ENCODE measurements at regions not wholly inside any gene's neighbourhood (a gene's known extent, or its start where the extent isn't known, plus 50 kb on each side); places are given as distances from the start of the nearest gene placed in this dataset.

GRCh38 chr11:116093065-116093464 is 588.9 kb upstream of the CADM1 start:
- Histone ChIP-seq H3K14ac (ENCODE audit: low read length) (no peak overlapping the region), H3K9me3 (replicated peaks in 1 of 2; ENCODE audit: control insufficient read depth in 2 of 2, insufficient read depth in 1 of 2, low read depth in 1 of 2, low read length in 2 of 2) (no peaks in the 10 kb centered on the region), H3K27me3 (ENCODE audit: control insufficient read depth in 3 of 3, insufficient read depth in 3 of 3, low read depth in 1 of 3, low read length in 3 of 3) (peaks cover 0 to 3% (median 0%) of the 10 kb centered on the region in 3 experiments), H4K8ac (ENCODE audit: low read depth, low read length) (no peak overlapping the region), H2BK5ac (ENCODE audit: low read length) (no peak overlapping the region), H3K4me1 (ENCODE audit: control insufficient read depth in 2 of 2, insufficient read depth in 1 of 2, low read depth in 1 of 2, low read length in 2 of 2) (peaks cover 0 to 15% of the 10 kb centered on the region in 2 donors), H3K79me1 (ENCODE audit: low read depth, low read length) (no peaks in the 10 kb centered on the region), H3K36me3 (replicated peaks in 1 of 2; ENCODE audit: control insufficient read depth in 2 of 2, insufficient read depth in 2 of 2, low read length in 2 of 2) (no peaks in the 10 kb centered on the region), H3K4me2 (ENCODE audit: insufficient read depth, low read length, poor library complexity, severe bottlenecking) (no peak overlapping the region), H2BK120ac (ENCODE audit: low read depth, low read length) (no peak overlapping the region), H3K23ac (ENCODE audit: low read depth, low read length, poor library complexity) (no peak overlapping the region), H3K27ac (replicated peaks; ENCODE audit: low read length) (no peak overlapping the region), H4K91ac (ENCODE audit: low read depth, low read length, poor library complexity) (no peak overlapping the region), H3K9ac (ENCODE audit: low read depth, low read length, poor library complexity) (no peak overlapping the region), H3K18ac (ENCODE audit: low read length) (peak overlapping the region; percentile 29), H2BK15ac (ENCODE audit: low read length) (no peak overlapping the region), H2BK12ac (ENCODE audit: low read length) (no peak overlapping the region), H3K4me3 (ENCODE audit: low read length in 2 of 2) (no peak overlapping the region), H3K4ac (ENCODE audit: low read length) (no peak overlapping the region), H2AFZ (ENCODE audit: low read length) (no peak overlapping the region), H2AK5ac (ENCODE audit: low read depth, low read length) (no peak overlapping the region)
- no CpG with 5 or more reads among the region's 7 CpGs for WGBS, 2 donors (ENCODE audit: extremely low coverage in 2 of 2, insufficient read length in 2 of 2, insufficient replicate concordance in 1 of 2)
- no peak for DNase-seq (ENCODE audit: low spot score)

- H3K4me3 ChIP-seq (ENCODE audit: low read length in 2 of 2) = no peak overlapping the region
- H3K79me1 ChIP-seq (ENCODE audit: low read depth, low read length) = no peaks in the 10 kb centered on the region
- H3K9ac ChIP-seq (ENCODE audit: low read depth, low read length, poor library complexity) = no peak overlapping the region
- H2BK15ac ChIP-seq (ENCODE audit: low read length) = no peak overlapping the region
- no peak overlapping the region for H3K4me2 ChIP-seq (ENCODE audit: insufficient read depth, low read length, poor library complexity, severe bottlenecking)
- no peak overlapping the region for H4K8ac ChIP-seq (ENCODE audit: low read depth, low read length)
- no peak overlapping the region for H3K18ac ChIP-seq (ENCODE audit: low read length)
- WGBS, 2 donors (ENCODE audit: extremely low coverage in 2 of 2, insufficient read length in 2 of 2, insufficient replicate concordance in 1 of 2) = no CpG with 5 or more reads among the region's 1 CpG
- H3K14ac ChIP-seq (ENCODE audit: low read length) = no peak overlapping the region
- peaks cover 0 to 2% of the 10 kb centered on the region in 2 donors for H3K9me3 ChIP-seq (replicated peaks in 1 of 2; ENCODE audit: control insufficient read depth in 2 of 2, insufficient read depth in 1 of 2, low read depth in 1 of 2, low read length in 2 of 2)
- no peak overlapping the region for H2BK12ac ChIP-seq (ENCODE audit: low read length)
- no peak overlapping the region for H2AFZ ChIP-seq (ENCODE audit: low read length)
- H3K23ac ChIP-seq (ENCODE audit: low read depth, low read length, poor library complexity) = no peak overlapping the region
- H3K27me3 ChIP-seq (ENCODE audit: control insufficient read depth in 3 of 3, insufficient read depth in 3 of 3, low read depth in 1 of 3, low read length in 3 of 3) = no peaks in the 10 kb centered on the region
- no peak overlapping the region for H3K27ac ChIP-seq (replicated peaks; ENCODE audit: low read length)
- no peaks in the 10 kb centered on the region for H3K36me3 ChIP-seq (replicated peaks in 1 of 2; ENCODE audit: control insufficient read depth in 2 of 2, insufficient read depth in 2 of 2, low read length in 2 of 2)
- no peak overlapping the region for H2AK5ac ChIP-seq (ENCODE audit: low read depth, low read length)
- peaks cover 0 to 1% of the 10 kb centered on the region in 2 donors for H3K4me1 ChIP-seq (ENCODE audit: control insufficient read depth in 2 of 2, insufficient read depth in 1 of 2, low read depth in 1 of 2, low read length in 2 of 2)
- H2BK5ac ChIP-seq (ENCODE audit: low read length) = no peak overlapping the region
- no peak overlapping the region for H2BK120ac ChIP-seq (ENCODE audit: low read depth, low read length)
- H4K91ac ChIP-seq (ENCODE audit: low read depth, low read length, poor library complexity) = no peak overlapping the region
- no peak overlapping the region for H3K4ac ChIP-seq (ENCODE audit: low read length)
- DNase-seq (ENCODE audit: low spot score) = no peak
Measured at GRCh38 chr11:116086426-116086825, 582.2 kb upstream of the CADM1 start.

GRCh38 chr11:116085031-116085635 is 580.9 kb upstream of the CADM1 start:
- Histone ChIP-seq H3K9ac (ENCODE audit: low read depth, low read length, poor library complexity) (no peak overlapping the region), H4K91ac (ENCODE audit: low read depth, low read length, poor library complexity) (no peak overlapping the region), H2BK12ac (ENCODE audit: low read length) (no peak overlapping the region), H3K23ac (ENCODE audit: low read depth, low read length, poor library complexity) (no peak overlapping the region), H2BK15ac (ENCODE audit: low read length) (no peak overlapping the region), H2AK5ac (ENCODE audit: low read depth, low read length) (no peak overlapping the region), H3K9me3 (replicated peaks in 1 of 2; ENCODE audit: control insufficient read depth in 2 of 2, insufficient read depth in 1 of 2, low read depth in 1 of 2, low read length in 2 of 2) (peaks cover 0 to 2% of the 10 kb centered on the region in 2 donors), H3K36me3 (replicated peaks in 1 of 2; ENCODE audit: control insufficient read depth in 2 of 2, insufficient read depth in 2 of 2, low read length in 2 of 2) (no peaks in the 10 kb centered on the region), H3K18ac (ENCODE audit: low read length) (no peak overlapping the region), H3K27me3 (ENCODE audit: control insufficient read depth in 3 of 3, insufficient read depth in 3 of 3, low read depth in 1 of 3, low read length in 3 of 3) (no peaks in the 10 kb centered on the region), H2BK5ac (ENCODE audit: low read length) (no peak overlapping the region), H2AFZ (ENCODE audit: low read length) (no peak overlapping the region), H4K8ac (ENCODE audit: low read depth, low read length) (no peak overlapping the region), H3K4me2 (ENCODE audit: insufficient read depth, low read length, poor library complexity, severe bottlenecking) (no peak overlapping the region), H2BK120ac (ENCODE audit: low read depth, low read length) (no peak overlapping the region), H3K4ac (ENCODE audit: low read length) (no peak overlapping the region), H3K4me1 (ENCODE audit: control insufficient read depth in 2 of 2, insufficient read depth in 1 of 2, low read depth in 1 of 2, low read length in 2 of 2) (peaks cover 0 to 1% of the 10 kb centered on the region in 2 donors), H3K79me1 (ENCODE audit: low read depth, low read length) (no peaks in the 10 kb centered on the region), H3K14ac (ENCODE audit: low read length) (no peak overlapping the region), H3K4me3 (ENCODE audit: low read length in 2 of 2) (no peak overlapping the region), H3K27ac (replicated peaks; ENCODE audit: low read length) (no peak overlapping the region)
- DNase-seq (ENCODE audit: low spot score) = no peak
- WGBS, 2 donors (ENCODE audit: extremely low coverage in 2 of 2, insufficient read length in 2 of 2, insufficient replicate concordance in 1 of 2) = no CpG with 5 or more reads among the region's 7 CpGs

- no peak overlapping the region for H3K4me3 ChIP-seq (ENCODE audit: low read length in 2 of 2)
- H4K8ac ChIP-seq (ENCODE audit: low read depth, low read length) = no peak overlapping the region
- H3K4ac ChIP-seq (ENCODE audit: low read length) = no peak overlapping the region
- H3K9ac ChIP-seq (ENCODE audit: low read depth, low read length, poor library complexity) = no peak overlapping the region
- no peak overlapping the region for H3K18ac ChIP-seq (ENCODE audit: low read length)
- no peak overlapping the region for H3K23ac ChIP-seq (ENCODE audit: low read depth, low read length, poor library complexity)
- no peak for DNase-seq (ENCODE audit: low spot score)
- H3K9me3 ChIP-seq (replicated peaks in 1 of 2; ENCODE audit: control insufficient read depth in 2 of 2, insufficient read depth in 1 of 2, low read depth in 1 of 2, low read length in 2 of 2) = peaks cover 0 to 2% of the 10 kb centered on the region in 2 donors
- H3K79me1 ChIP-seq (ENCODE audit: low read depth, low read length) = no peaks in the 10 kb centered on the region
- H2BK5ac ChIP-seq (ENCODE audit: low read length) = no peak overlapping the region
- H3K4me1 ChIP-seq (ENCODE audit: control insufficient read depth in 2 of 2, insufficient read depth in 1 of 2, low read depth in 1 of 2, low read length in 2 of 2) = peaks cover 0 to 1% of the 10 kb centered on the region in 2 donors
- H3K27me3 ChIP-seq (ENCODE audit: control insufficient read depth in 3 of 3, insufficient read depth in 3 of 3, low read depth in 1 of 3, low read length in 3 of 3) = no peaks in the 10 kb centered on the region
- H2BK12ac ChIP-seq (ENCODE audit: low read length) = no peak overlapping the region
- no peak overlapping the region for H3K27ac ChIP-seq (replicated peaks; ENCODE audit: low read length)
- no peaks in the 10 kb centered on the region for H3K36me3 ChIP-seq (replicated peaks in 1 of 2; ENCODE audit: control insufficient read depth in 2 of 2, insufficient read depth in 2 of 2, low read length in 2 of 2)
- H2AK5ac ChIP-seq (ENCODE audit: low read depth, low read length) = no peak overlapping the region
- H2BK120ac ChIP-seq (ENCODE audit: low read depth, low read length) = no peak overlapping the region
- no peak overlapping the region for H3K4me2 ChIP-seq (ENCODE audit: insufficient read depth, low read length, poor library complexity, severe bottlenecking)
- no CpG with 5 or more reads among the region's 6 CpGs for WGBS, 2 donors (ENCODE audit: extremely low coverage in 2 of 2, insufficient read length in 2 of 2, insufficient replicate concordance in 1 of 2)
- no peak overlapping the region for H3K14ac ChIP-seq (ENCODE audit: low read length)
- no peak overlapping the region for H2AFZ ChIP-seq (ENCODE audit: low read length)
- no peak overlapping the region for H4K91ac ChIP-seq (ENCODE audit: low read depth, low read length, poor library complexity)
- no peak overlapping the region for H2BK15ac ChIP-seq (ENCODE audit: low read length)
Measured at GRCh38 chr11:116084511-116084910, 580.3 kb upstream of the CADM1 start.

All from neuronal stem cell (in vitro differentiated cells).